NOMO-1 treated with DMSO at 0.1 percent for 48 hours (cell line): ENCODE measurements at regions not wholly inside any gene's neighbourhood (a gene's known extent, or its start where the extent isn't known, plus 50 kb on each side); places are given as distances from the start of the nearest gene placed in this dataset.

Experiments
- DNase-seq: peaks from one replicate; lab custom pipeline; 2025; ENCODE audit not compliant: unreplicated experiment; lab: John Stamatoyannopoulos, UW

DNA sequence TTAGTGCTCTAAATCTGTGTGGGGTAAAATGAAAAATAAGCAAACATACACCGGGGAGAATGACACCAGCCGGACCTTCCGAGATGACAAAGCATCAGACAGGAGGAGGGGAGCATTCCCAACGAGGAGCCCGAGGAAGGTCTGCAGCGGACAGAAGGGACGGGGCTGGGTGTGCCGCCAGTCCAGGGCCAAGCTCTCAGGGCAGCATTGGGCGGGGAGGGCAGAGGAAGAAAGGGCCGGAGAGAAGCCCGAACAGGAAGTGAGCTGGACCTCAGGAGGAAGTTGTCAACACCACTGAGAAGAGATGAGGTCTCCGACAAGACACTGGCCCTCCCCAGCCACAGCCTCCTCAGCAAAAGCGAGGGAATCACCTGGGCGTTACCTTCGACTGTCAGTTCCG, 182.6 kb upstream of the RNF32 start:
- DNase-seq: no peak

DNA sequence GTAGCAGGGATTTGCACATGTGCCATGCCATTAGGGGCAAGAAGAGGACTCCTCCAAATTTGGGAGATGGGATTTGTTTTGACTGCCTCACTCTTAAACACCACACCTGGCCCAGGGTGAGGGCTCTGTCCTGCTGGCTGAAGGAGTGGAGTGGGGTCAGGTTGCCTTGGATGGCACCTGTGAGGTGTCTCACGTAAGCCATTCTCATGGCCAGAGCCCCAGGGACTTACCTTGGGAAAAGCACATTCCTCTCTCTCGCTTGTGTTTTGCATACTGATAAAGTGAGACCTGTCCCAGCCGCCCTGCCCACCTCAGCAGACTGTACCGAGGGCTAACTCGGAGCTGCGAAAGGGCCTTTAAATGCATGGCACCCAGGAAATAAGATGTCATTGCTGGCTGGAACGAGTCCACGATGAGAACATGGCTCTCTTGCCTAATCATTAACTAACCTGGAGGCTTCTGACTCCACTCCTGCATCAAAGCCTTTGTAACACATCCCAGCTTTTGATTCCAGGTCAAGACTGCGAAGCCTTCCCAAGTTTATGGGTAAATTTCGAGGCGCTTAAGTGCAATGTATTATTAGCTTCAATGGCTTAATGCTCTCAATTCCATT, 184.0 kb upstream of the RNF32 start:
- DNase-seq: no peak

DNA sequence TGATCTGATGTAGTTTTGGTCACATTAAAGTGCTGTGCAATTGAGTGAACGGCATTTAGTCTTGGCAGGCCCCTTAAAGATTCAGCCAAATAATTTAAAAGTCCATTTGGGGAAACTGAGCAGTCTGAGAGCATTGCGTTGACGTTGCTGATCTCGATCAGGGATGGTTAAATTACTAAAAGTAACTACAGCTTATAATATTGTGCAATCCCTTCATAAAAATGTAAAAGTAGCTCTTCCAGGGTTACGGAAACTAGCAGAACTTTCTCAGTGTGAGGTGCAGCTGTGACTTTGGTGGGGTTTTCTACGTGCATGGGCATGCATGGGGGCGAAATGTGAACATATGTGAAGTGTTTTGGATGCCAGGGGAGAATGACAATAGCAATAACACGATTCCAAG, 184.5 kb upstream of the RNF32 start:
- no peak for DNase-seq

DNA sequence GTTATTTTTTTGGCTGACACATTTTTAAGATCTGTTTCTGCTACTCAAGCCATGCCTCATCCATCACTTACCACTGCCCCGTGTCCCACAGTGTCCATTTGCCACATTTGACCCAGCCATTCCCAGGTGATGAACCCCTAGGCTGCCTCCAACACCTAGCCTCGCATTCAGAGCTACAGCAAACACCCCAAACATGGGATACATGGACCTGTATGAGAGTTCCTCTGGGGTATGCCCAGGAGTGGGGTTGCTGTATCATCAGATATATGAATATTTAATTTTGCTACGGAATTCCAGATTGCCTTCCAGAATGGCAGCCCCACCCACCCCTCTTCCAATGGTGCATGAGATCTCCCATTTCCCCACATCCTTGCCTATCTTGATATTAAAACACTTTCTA, 190.1 kb upstream of the RNF32 start:
- DNase-seq: no peak

DNA sequence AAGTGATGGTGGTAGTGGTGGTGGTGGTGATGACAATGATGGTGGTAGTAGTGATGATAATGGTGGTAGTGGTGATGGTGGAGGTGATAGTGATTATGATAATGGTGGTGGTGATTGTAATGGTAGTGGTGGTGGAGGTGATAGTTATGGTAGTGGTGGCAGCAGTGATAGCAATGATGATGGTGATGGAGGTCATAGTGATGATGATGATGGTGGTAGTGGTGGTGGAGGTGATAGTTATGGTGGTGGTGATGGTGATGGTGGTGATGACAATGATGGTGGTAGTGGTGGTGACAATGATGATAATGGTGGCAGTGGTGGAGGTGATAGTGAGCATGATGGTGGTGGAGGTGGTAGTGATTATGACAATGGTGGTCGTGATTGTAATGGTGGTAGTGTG, 191.7 kb upstream of the RNF32 start:
- no peak for DNase-seq

DNA sequence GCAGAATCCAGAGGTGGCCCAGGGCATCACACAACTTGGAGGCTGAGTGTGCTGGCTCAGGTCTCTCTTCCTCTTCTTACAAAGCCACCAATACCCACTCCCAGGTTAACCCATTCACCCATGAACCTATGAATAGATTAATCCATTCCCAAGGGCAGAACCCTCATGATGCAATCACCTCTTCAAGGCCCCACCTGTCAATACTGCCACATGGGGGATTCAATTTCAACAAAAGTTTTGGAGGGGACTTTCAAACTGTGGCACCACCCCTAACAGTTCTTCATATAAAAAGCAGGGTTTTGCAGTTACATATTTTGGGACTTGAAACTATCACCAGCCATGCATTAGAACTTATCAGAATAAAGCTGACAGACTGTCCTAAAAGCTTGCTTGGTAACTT, 193.6 kb upstream of the RNF32 start:
- DNase-seq: no peak

DNA sequence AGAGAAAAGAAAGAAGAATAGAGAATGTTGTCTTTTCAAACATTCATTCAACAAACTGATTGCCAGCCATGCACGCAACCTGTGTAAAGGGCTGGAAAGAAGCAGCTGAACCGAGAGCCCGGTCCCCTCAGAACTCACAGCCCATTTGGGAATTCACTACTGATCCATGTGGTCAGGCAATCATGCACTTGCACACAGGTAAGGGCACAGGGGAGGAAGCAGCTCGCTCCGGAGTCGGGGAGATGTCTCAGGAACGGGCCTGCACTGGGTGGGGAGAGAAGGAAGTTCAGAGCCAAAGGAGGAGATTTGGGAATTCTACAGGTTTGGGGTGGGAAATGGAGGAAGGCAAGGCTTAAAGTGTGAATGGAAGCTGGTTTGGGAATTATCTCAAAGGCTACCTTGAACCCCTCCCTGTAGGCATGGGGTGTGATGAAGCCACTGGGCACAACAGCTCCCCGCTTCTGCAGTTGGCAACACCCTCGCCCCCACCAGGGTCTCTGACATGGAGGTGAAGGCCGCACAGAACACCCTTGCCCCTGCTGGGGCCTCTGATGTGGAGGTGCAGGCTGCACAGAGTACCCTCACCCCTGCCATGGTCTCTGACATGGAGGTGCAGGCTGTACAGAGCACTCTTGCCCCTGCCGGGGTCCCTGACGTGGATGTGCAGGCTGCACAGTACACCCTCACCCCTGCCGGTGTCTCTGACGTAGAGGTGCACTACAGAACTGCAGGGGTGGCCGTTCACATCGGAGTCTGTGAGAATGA, 194.4 kb upstream of the RNF32 start:
- DNase-seq: no peak

DNA sequence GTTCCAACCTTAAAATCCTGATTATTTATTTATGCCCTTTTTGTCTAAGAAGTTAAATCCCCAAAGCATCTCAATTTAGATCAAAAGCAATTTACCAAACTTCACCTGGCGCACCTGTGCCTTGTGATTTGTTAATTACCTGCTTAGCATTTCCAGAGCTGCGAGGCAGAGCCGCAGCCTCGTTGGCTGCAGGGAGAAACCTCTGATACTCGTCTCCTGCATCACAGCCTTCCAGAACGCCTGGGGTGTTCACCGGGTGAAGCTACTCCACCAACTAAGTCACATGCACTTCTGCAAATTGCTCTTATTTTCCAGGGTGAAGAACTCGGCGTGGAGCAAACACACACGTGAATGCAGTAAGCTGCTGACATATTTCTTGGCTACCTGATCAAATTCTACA, 198.1 kb upstream of the RNF32 start:
- no peak for DNase-seq

DNA sequence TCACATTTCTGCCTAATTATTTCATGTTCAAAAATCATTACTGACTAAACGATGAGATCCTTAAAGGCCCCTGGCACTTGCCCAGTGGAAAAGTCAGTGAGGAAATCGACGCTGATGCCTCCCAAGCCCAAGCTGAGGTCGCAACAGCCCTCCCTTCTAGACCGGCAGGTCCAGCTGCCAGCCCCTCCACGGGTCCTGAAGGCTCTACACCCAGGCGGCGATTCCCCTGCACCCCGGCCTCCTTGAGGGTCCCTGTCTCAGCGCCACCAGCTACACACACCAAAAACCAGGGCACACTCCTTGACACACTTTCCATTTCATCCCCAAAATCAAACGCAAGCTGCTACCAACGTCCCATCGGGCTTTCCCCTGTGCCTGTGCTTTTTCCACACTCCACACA, 200.1 kb upstream of the RNF32 start:
- no peak for DNase-seq

DNA sequence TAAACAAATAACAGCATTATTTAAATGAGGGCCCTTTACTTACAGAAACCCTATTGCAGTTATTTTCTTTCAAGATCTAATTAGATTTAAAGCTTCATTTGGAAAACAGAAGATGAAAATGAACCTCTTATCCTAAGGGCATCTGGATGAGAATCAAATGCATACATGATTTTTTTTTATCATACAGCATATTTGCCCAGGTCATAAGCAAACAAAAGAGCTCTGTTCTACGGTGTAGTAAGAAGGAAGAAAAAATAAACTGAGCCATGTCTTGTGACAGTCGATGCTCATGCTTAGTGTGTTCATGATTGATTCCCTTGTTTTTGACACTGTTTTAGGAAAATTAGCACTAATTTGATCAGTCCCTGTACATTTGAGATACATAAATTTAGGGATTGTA, 202.6 kb upstream of the RNF32 start:
- DNase-seq: no peak

DNA sequence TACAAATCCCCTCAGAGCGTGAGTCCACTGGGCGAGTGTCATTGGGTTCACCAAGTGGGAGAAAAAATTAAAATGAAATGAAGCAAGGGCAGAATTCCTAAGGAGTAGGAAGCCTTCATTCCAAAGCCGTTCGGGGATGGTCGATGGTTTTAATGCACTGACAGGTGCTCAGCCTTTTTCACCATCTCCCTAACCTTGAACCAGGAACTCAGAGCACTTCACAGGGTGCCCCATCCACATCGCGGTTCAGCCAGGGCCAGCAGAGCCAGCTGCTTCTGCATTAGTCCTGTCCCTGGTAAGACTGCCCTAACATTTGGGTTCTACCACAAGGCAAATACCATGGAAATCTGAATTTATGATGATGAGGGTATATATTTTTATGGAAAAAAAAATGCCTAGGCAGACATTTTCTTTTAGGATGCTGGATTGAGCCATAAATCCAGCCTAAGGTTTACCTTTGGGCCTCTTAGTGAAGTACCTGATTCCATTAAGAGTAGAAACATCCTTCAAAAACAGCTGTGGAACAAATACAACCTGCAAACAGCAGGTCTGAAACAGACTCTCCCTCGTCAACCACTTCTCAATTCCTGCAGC, 203.5 kb upstream of the RNF32 start:
- no peak for DNase-seq

DNA sequence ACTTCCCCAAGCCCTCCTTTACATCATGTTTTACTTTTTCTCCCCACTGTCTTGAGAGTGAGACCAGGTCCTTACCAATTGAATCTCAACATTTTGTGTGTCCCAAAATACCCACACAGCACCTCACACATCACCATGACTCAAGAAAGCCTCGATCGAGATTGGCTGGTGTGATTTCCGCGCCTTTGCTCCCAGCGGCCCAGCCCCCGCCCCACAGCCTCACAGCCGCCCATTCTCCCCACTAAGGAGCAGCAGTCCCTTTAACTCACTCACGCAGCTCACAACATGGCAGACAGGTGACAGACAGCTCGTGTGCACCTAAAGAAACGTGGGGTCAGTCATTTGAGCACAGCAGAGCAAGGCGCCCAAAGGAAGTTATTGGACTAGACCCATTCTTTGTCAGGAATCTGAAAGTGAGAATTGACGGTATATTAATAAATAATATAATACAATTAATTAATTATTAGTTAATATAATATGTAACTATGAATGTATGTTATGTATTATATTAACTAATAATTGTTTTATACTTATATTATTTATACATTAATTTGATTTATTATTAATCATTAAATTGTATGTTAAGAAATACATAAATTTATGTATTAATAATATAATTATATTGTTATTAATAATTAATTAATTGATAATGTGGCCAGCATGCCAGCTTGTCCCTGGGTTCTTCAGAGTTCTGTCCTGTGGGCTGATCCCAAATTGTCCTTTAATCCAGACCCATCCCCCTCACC, 204.9 kb upstream of the RNF32 start:
- DNase-seq: no peak

DNA sequence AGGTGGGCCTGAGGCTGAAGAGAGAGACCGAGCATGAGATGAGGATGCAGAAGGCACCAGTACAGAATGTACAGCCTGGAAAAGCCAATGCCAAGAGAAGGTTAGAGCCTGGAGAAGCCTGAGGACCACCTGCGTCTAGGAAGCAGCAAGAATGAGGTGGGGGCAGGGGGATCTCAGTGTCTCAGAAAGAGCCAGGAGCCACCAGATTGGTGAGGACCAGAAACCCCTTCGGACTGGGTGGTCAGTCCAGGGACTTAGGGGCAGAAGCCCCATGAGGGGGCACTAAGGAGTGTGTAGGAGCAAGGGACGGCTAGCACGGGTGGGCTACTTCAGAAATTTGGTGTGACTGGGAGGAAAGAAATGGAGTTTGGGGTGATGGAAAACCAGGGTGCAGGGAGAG, 205.9 kb upstream of the RNF32 start:
- DNase-seq: no peak

DNA sequence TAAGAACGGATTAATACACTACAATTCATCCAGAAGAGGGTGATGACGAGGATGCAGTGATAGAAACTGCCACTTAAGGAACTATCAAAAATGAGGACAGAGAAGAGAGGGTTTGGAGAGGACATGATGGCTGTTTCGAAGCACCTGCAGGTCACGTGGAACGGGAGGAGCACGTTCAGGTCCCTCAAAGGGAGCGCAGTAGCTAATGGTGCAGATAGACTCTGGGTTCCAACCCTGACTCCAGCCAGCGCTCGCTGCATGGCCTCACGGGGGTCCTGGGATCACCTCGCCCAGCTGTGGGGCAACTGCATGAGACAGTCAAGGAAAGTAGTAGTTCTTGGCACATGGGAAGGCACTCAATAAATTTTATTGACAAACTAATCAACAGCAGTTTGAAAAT, 208.6 kb upstream of the RNF32 start:
- no peak for DNase-seq

DNA sequence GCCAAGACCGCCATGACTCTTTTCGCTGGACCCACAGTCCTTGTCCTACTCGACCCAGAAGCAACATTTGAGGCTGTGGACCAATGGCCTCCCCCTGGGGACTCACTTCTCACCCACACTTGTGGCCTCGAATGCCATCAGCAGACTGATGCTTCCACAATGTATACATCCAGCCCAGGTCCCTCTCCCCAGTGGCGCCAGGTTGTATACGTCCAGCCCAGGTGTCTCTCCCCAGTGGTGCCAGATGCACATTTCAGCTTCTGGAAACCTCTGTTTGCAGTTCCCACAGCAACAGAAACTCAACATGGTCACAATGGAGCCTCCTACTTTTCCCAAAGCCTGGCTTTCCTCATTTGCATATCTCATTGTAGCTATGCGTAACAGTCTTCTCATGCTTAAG, 210.5 kb upstream of the RNF32 start:
- no peak for DNase-seq

DNA sequence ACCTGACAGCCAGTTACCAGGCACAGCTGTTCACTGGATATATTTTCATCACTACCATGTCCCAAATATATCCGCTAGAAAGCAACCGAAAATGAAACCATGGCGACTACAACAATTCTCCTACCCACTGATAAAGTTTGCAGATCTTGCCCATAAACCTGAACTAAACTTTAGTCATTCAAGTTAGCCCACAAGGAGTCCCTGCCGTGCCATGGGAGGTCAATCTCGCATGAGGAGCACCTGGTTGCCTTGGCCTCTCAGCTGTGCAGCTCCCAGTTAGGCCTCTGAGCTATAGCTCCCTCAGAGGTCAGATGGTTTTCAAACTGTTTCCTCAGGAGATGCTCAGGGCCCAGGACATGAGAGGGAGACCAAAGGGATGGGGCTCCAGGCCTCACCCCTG, 211.1 kb upstream of the RNF32 start:
- no peak for DNase-seq

DNA sequence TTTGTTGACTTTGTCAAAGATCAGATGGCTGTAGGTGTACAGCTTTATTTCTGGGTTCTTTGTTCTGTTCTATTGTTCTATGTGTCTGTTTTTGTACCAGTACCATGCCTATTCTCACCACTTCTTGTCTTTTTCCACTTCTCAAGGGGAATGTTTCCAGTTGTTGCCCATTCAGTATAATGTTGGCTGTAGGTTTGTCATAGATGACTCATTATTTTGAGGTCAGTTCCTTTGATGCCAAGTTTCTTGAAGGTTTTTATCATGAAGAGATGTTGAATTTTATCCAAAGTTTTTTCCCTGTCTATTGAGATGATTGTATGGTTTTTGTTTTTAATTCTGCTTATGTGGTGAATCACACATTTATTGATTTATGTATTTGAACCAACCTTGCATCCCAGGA, 216.7 kb upstream of the RNF32 start:
- no peak for DNase-seq

DNA sequence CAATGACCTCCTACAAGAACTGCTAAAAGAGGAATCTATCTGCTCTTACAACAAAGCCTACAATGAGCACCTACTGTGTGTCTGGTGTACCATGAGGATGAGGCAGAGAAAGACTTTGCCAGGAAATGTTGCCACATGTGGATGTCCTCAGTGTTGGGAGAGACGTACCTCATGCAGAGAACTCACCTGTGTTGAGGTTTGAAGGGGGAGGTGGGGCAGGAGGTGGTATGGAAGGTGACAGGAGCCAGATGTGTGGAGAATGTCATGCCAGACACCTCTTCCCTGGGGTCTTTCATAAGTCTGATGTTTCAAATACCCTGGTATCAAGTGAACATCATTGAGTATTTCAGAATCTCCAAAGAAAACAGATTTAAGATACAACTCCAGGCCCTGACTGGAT, 220.1 kb upstream of the RNF32 start:
- no peak for DNase-seq

DNA sequence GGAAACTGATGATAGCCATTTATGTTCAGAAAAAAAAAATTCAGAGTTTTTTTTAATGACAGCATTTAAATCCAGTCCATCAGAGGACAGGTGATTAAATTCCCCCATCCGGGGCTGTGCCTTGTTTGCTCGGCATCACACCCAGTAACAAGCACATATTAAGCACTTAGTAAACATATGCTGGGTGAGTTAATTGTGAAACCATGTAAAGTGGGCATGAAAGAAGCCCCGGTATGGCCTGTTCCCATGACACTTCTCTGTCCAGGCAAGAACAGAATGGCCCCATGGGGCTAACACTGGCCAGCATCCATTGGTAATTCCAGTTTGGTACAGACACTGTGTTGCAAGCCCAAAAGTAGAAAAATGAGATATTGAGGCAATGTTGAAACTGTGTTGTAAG, 220.8 kb upstream of the RNF32 start:
- no peak for DNase-seq

DNA sequence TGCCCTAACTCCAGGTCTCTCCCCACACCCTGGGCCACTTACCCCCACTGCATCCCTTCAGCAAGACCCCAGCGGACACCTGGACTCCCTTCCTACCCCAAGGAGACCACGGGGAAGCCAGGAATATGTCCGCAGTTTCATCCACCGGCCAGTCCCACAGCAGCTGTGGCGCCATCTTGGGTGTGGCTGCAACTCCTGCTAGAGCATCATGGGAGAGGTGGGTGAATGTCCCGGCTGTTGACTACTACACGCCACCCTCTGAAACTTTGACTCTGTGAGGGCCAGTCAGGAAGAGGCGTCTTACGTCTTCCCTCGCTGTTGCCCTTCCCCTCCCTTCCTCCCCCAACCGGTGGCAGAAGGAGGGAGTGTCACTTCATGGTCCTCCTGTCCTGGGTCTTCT, 238.3 kb upstream of the RNF32 start:
- DNase-seq: no peak

DNA sequence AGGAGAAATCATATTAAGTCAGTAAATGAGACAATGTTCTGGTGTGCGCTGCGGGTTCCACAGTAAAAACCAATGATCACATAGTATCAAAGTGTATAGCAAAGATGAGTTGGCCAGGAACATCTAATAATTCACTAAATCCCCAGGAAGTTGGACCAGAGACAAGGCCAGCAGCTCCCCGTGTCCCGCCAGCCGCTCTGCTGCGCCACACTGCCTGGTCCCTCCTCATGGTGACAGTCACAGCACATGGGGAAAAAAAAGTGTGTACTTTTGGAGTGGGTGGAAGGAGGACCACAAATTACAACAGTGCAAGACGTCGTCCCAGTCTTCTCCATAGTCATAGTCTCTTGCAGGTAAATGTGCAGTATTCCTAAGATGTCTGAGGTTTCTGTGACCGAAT, 239.0 kb upstream of the RNF32 start:
- no peak for DNase-seq

DNA sequence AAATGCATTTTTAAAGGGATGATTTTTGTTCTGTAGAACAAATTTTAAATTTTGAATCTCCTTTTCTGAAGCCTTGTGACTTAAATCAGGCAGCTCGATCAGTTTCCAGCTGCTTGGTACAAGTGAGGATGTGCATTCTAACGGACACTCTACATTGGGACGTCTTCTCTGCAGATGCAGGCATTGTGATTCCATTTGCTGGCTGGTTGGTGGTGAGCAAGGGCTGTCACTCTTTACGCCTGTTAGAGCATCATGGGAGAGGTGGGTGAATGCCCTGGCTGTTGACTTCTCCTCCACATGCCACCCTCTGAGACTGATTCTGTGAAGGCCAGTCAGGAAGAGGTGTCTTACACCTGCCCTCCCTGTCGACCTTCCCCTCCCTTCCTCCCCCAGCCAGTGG, 240.5 kb upstream of the RNF32 start:
- no peak for DNase-seq
